PFSK-1 (cell line): ENCODE measurements at regions not wholly inside any gene's neighbourhood (a gene's known extent, or its start where the extent isn't known, plus 50 kb on each side); places are given as distances from the start of the nearest gene placed in this dataset.

Experiments
- FOXP2 ChIP-seq: optimal IDR thresholded peaks from 2 replicates; pipeline ENCODE3; 2011; ENCODE audit warnings: borderline replicate concordance, control low read depth, inconsistent platforms; ENCODE audit not compliant: insufficient read depth; ENCODE audit errors: extremely low read length, extremely low read depth
- POLR2AphosphoS5 ChIP-seq: IDR thresholded peaks from 2 replicates; pipeline ENCODE4 v1.6.1; 2012; ENCODE audit warnings: low read depth, mild to moderate bottlenecking, control low read depth, low read length, moderate library complexity
- REST ChIP-seq, 2 experiments: IDR thresholded peaks; 2 replicates each; pipeline versions ENCODE4 v1.6.1 to v1.8.0; 2011 to 2012; ENCODE audit warnings: low read depth in 2 of 2, low read length in 2 of 2, control low read depth in 1 of 2, inconsistent platforms in 1 of 2, mild to moderate bottlenecking in 1 of 2, moderate library complexity in 1 of 2; ENCODE audit not compliant: insufficient read depth in 1 of 2
- SIN3A ChIP-seq: IDR thresholded peaks from 2 replicates; pipeline ENCODE4 v1.6.1; 2012; ENCODE audit warnings: mild to moderate bottlenecking, low read length, moderate library complexity, borderline replicate concordance; ENCODE audit not compliant: insufficient read depth
- TAF1 ChIP-seq: IDR thresholded peaks from 2 replicates; pipeline ENCODE4 v1.6.1; 2012; ENCODE audit warnings: low read length, control low read depth, borderline replicate concordance; ENCODE audit not compliant: insufficient read depth

- TF ChIP-seq SIN3A, result no peak
Measured at GRCh38 chr4:58669783-58670182, 1559.6 kb upstream of the IGFBP7 start.

- TF ChIP-seq FOXP2 (no peak), REST (IDR thresholded peaks at IDR 0.05; ENCODE audit: insufficient read depth in 1 of 2, low read depth in 2 of 2, low read length in 2 of 2) (no peak), TAF1 (no peak), SIN3A (no peak), POLR2AphosphoS5 (no peak)
Measured at GRCh38 chr4:58665649-58666048, 1555.5 kb upstream of the IGFBP7 start.

GRCh38 chr4:58658701-58659100, 1548.5 kb upstream of the IGFBP7 start:
- TF ChIP-seq REST (IDR thresholded peaks at IDR 0.05; ENCODE audit: insufficient read depth in 1 of 2, low read depth in 2 of 2, low read length in 2 of 2) (no peak), SIN3A (no peak)

- TF ChIP-seq TAF1 (no peak), REST (IDR thresholded peaks at IDR 0.05; ENCODE audit: insufficient read depth in 1 of 2, low read depth in 2 of 2, low read length in 2 of 2) (no peak), POLR2AphosphoS5 (no peak), SIN3A (no peak), FOXP2 (no peak)
Measured at GRCh38 chr4:58653251-58653650, 1543.1 kb upstream of the IGFBP7 start.

GRCh38 chr4:58649226-58649625, 1539.0 kb upstream of the IGFBP7 start:
- no peak for TF ChIP-seq POLR2AphosphoS5
- no peak for TF ChIP-seq REST (IDR thresholded peaks at IDR 0.05; ENCODE audit: insufficient read depth in 1 of 2, low read depth in 2 of 2, low read length in 2 of 2)
- no peak for TF ChIP-seq SIN3A

- TF ChIP-seq FOXP2 (no peak), SIN3A (no peak)
Measured at GRCh38 chr4:58646126-58646525, 1535.9 kb upstream of the IGFBP7 start.

GRCh38 chr4:58644549-58644948, 1534.4 kb upstream of the IGFBP7 start:
- TF ChIP-seq TAF1 (no peak), FOXP2 (no peak), SIN3A (no peak), REST (IDR thresholded peaks at IDR 0.05; ENCODE audit: insufficient read depth in 1 of 2, low read depth in 2 of 2, low read length in 2 of 2) (no peak), POLR2AphosphoS5 (no peak)
